Tibial artery (tissue), 4 donors: ENCODE measurements at regions not wholly inside any gene's neighbourhood (a gene's known extent, or its start where the extent isn't known, plus 50 kb on each side); places are given as distances from the start of the nearest gene placed in this dataset.
A peak's percentile ranks its signal among the peaks of the same experiment; 100 is the strongest.

Source experiments
- DNase-seq, 2 donors: peaks; one replicate each; pipeline ENCODE4 v3.0.0-alpha.2; 2019
- H3K27ac ChIP-seq, 2 donors: fragments of 200-600 bp; sonication (generic) in 1 of 2; 1 replicate in 1 of 2; 2 replicates in 1 of 2; pipeline ENCODE4 v1.5.1; 2018 to 2019; ENCODE audit warnings: mild to moderate bottlenecking in 1 of 2
- H3K27me3 ChIP-seq, 2 donors: fragments of 200-600 bp; sonication (generic) in 1 of 2; one replicate each; pipeline versions ENCODE4 v1.5.1 to v1.6.0; 2016 to 2019
- H3K36me3 ChIP-seq, 3 donors: fragments of 200-600 bp; sonication (generic) in 2 of 3; one replicate each; pipeline ENCODE4 v1.5.1; 2016 to 2019; ENCODE audit warnings: mild to moderate bottlenecking in 2 of 3
- H3K4me1 ChIP-seq, 4 donors: fragments of 200-600 bp; sonication (generic) in 2 of 4; 1 replicate in 3 of 4; 2 replicates in 1 of 4; pipeline ENCODE4 v1.5.1; 2016 to 2019
- H3K4me3 ChIP-seq, 2 donors: fragments of 200-600 bp; sonication (generic) in 1 of 2; 1 replicate in 1 of 2; 2 replicates in 1 of 2; pipeline ENCODE4 v1.5.1; 2018 to 2019; ENCODE audit warnings: mild to moderate bottlenecking in 2 of 2
- H3K9me3 ChIP-seq, 3 donors: fragments of 200-600 bp; sonication (generic) in 1 of 3; one replicate each; pipeline ENCODE4 v1.5.1; 2016 to 2019
- CTCF ChIP-seq, 2 experiments: fragments of 200-600 bp in 1 of 2; fragments of 450-650 bp in 1 of 2; IDR thresholded peaks; one replicate each; pipeline ENCODE4 v1.5.1; 2017 to 2019; ENCODE audit warnings: antibody characterized with exemption in 2 of 2, mild to moderate bottlenecking in 1 of 2, moderate library complexity in 1 of 2
- intact Hi-C: fragments of 100-400 bp; cut with DNase I; formaldehyde crosslinking; loops from one replicate; pipeline ENCODE4 v1.15.0; 2023; ENCODE audit warnings: low total_unique reads

- H3K27me3 ChIP-seq: peaks cover 0 to 6% of the 10 kb centered on the region in 2 donors
- no peak overlapping the region for H3K4me3 ChIP-seq
- DNase-seq: peak in 1 of 2 donors; percentile 47
- intact Hi-C loops: no loop called here
- TF ChIP-seq CTCF (IDR thresholded peaks at IDR 0.05): no peak
- no peaks in the 10 kb centered on the region for H3K9me3 ChIP-seq
- H3K4me1 ChIP-seq: no peaks in the 10 kb centered on the region
- no peaks in the 10 kb centered on the region for H3K36me3 ChIP-seq
- no peak overlapping the region for H3K27ac ChIP-seq
Observed at GRCh38 chr2:8469709-8470493, 212.0 kb upstream of the ID2 start.

- peaks cover 0 to 6% of the 10 kb centered on the region in 2 donors for H3K27me3 ChIP-seq
- peak in 1 of 2 donors; percentile 32 for DNase-seq
- intact Hi-C loops: no loop called here
- TF ChIP-seq CTCF (IDR thresholded peaks at IDR 0.05): no peak
- no peak overlapping the region for H3K27ac ChIP-seq
- no peaks in the 10 kb centered on the region for H3K36me3 ChIP-seq
- H3K4me3 ChIP-seq: no peak overlapping the region
- no peaks in the 10 kb centered on the region for H3K9me3 ChIP-seq
- no peaks in the 10 kb centered on the region for H3K4me1 ChIP-seq
Observed at GRCh38 chr2:8472545-8473323, 209.1 kb upstream of the ID2 start.

- no peaks in the 10 kb centered on the region for H3K4me1 ChIP-seq
- DNase-seq: peak in 1 of 2 donors; percentile 16
- H3K27ac ChIP-seq: no peak overlapping the region
Observed at GRCh38 chr2:8475349-8476031, 206.4 kb upstream of the ID2 start.

GRCh38 chr2:8477552-8478470 is 204.0 kb upstream of the ID2 start:
- Histone ChIP-seq H3K36me3 (no peaks in the 10 kb centered on the region), H3K4me1 (no peaks in the 10 kb centered on the region), H3K27ac (no peak overlapping the region), H3K4me3 (no peak overlapping the region), H3K9me3 (no peaks in the 10 kb centered on the region), H3K27me3 (peaks cover 0 to 6% of the 10 kb centered on the region in 2 donors)
- intact Hi-C loops: no loop called here
- no peak for TF ChIP-seq CTCF (IDR thresholded peaks at IDR 0.05)
- peak; percentile 48 to 59 for DNase-seq

More at GRCh38 chr2:8475349-8476031, 206.4 kb upstream of the ID2 start:
- Histone ChIP-seq H3K27me3 (peaks cover 0 to 6% of the 10 kb centered on the region in 2 donors), H3K9me3 (no peaks in the 10 kb centered on the region), H3K36me3 (no peaks in the 10 kb centered on the region), H3K4me3 (no peak overlapping the region)
- no peak for TF ChIP-seq CTCF (IDR thresholded peaks at IDR 0.05)
- intact Hi-C loops: no loop called here

- intact Hi-C loops: no loop called here
- no peak for DNase-seq
- no peak overlapping the region for H3K4me3 ChIP-seq
- no peaks in the 10 kb centered on the region for H3K9me3 ChIP-seq
- H3K27me3 ChIP-seq: peaks cover 0 to 6% of the 10 kb centered on the region in 2 donors
- H3K4me1 ChIP-seq: no peaks in the 10 kb centered on the region
- no peak overlapping the region for H3K27ac ChIP-seq
- H3K36me3 ChIP-seq: no peaks in the 10 kb centered on the region
- TF ChIP-seq CTCF (IDR thresholded peaks at IDR 0.05): no peak
Observed at GRCh38 chr2:8478471-8478793, 203.4 kb upstream of the ID2 start.
